ENCODE measurements at regions not wholly inside any gene's neighbourhood (a gene's known extent, or its start where the extent isn't known, plus 50 kb on each side); places are given as distances from the start of the nearest gene placed in this dataset.
"Not testable (repeated sequence)": the region's sequence is repeated elsewhere in the genome, so short reads cannot be mapped to it uniquely, and the experiment has no call there.

DNA sequence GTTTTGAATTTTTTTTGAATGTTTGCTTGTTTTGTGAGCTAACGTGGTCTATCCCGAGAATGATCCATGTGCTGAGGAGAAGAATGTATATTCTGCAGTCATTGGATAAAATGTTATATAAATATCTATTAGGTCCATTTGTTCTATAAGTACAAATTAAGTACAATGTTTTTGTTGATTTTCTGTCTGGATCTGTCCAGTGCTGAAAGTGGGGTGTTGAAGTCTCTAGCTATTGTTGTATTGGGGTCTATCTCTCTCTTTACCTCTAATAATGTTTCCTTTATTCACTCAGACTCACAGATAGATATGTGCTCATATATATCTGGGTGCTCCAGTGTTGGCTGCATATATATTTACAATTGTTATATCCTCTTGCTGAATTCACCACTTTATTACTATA is 144.8 kb upstream of the SETMAR start:
- no peaks in the 10 kb centered on the region for H3K36me3 ChIP-seq (ENCODE audit: control insufficient read depth in 1 of 2, insufficient read depth in 2 of 2, low read length in 1 of 2)
- H3K27me3 ChIP-seq (ENCODE audit: control insufficient read depth in 1 of 2, insufficient read depth in 2 of 2, low read length in 1 of 2): no peaks in the 10 kb centered on the region
- H3K9me3 ChIP-seq (ENCODE audit: control insufficient read depth, low read length): no peaks in the 10 kb centered on the region
- H3K27ac ChIP-seq (ENCODE audit: low read depth in 1 of 2, low read length in 2 of 2): no peak overlapping the region
- no peak for DNase-seq
- ATAC-seq (ENCODE audit: low FRiP score): no peak
- intact Hi-C loops (cut with DNase I): no loop called here
- WGBS, 2 donors: 84 to 90% methylated on average over 2 of the region's 2 CpGs
- no peaks in the 10 kb centered on the region for H3K4me1 ChIP-seq (ENCODE audit: control insufficient read depth in 1 of 2, insufficient read depth in 2 of 2, low read length in 2 of 2)
- H3K4me3 ChIP-seq (ENCODE audit: low read length in 2 of 2): no peak overlapping the region

DNA sequence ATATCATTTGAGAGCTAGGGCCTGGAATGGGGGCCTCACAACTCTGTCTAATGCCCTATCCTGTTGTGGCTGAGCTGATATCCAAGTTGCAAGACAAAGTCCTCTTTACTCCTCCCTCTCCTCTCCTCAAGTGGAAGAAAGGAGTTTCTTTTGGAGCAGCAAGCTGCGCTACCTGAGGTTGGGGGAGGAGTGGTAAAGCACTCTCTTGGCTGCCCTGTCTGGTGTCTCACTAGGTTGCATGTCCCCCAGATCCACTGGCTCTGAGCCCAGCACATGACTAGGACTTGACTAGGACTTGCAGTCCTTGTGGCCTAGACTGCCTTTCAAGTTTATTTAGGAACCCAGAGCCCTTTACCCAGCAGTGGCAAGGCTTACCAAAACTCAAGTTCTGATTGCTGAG is 141.1 kb upstream of the SETMAR start:
- no peaks in the 10 kb centered on the region for H3K36me3 ChIP-seq (ENCODE audit: control insufficient read depth in 1 of 2, insufficient read depth in 2 of 2, low read length in 1 of 2)
- no peaks in the 10 kb centered on the region for H3K9me3 ChIP-seq (ENCODE audit: control insufficient read depth, low read length)
- DNase-seq (no peak), ATAC-seq (ENCODE audit: low FRiP score) (no peak)
- 98 to 100% methylated on average over 1 of the region's 1 CpG for WGBS, 2 donors
- no peaks in the 10 kb centered on the region for H3K27me3 ChIP-seq (ENCODE audit: control insufficient read depth in 1 of 2, insufficient read depth in 2 of 2, low read length in 1 of 2)
- intact Hi-C loops (cut with DNase I): no loop called here
- H3K4me1 ChIP-seq (ENCODE audit: control insufficient read depth in 1 of 2, insufficient read depth in 2 of 2, low read length in 2 of 2): no peaks in the 10 kb centered on the region
- H3K27ac ChIP-seq (ENCODE audit: low read depth in 1 of 2, low read length in 2 of 2): no peak overlapping the region
- H3K4me3 ChIP-seq (ENCODE audit: low read length in 2 of 2): no peak overlapping the region

- Histone ChIP-seq H3K4me3 (ENCODE audit: low read length in 2 of 2) (no peak overlapping the region), H3K27ac (ENCODE audit: low read depth in 1 of 2, low read length in 2 of 2) (no peak overlapping the region), H3K4me1 (ENCODE audit: control insufficient read depth in 1 of 2, insufficient read depth in 2 of 2, low read length in 2 of 2) (no peaks in the 10 kb centered on the region), H3K27me3 (ENCODE audit: control insufficient read depth in 1 of 2, insufficient read depth in 2 of 2, low read length in 1 of 2) (no peaks in the 10 kb centered on the region), H3K36me3 (ENCODE audit: control insufficient read depth in 1 of 2, insufficient read depth in 2 of 2, low read length in 1 of 2) (no peaks in the 10 kb centered on the region), H3K9me3 (ENCODE audit: control insufficient read depth, low read length) (no peaks in the 10 kb centered on the region)
- DNase-seq (no peak), ATAC-seq (ENCODE audit: low FRiP score) (no peak)
- WGBS, 2 donors: 58 to 77% methylated on average over 2 of the region's 2 CpGs
- intact Hi-C loops (cut with DNase I): no loop called here
Observed at GRCh38 chr3:4163011-4163410, 140.2 kb upstream of the SETMAR start.

DNA sequence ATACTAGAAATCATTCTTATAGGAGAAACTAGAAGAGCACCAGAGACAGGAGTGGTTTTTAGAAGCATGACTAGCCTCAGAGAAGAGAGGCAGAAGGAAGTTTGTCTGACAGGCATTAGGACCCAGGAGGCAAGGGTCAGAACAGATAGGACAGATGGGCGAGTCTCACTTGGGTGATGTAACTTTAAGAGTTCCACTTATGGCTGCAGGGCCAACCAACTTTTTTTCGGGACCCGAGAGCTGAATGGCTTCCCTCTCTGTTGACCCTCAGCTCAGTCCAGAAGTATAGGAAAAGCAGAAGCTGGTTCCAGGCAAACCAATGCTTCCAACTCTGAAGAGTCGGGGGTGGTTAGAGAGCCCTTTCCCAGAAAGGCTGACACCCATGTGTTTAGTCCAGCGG is 136.6 kb upstream of the SETMAR start:
- Histone ChIP-seq H3K9me3 (ENCODE audit: control insufficient read depth, low read length) (no peaks in the 10 kb centered on the region), H3K4me3 (ENCODE audit: low read length in 2 of 2) (no peak overlapping the region), H3K27me3 (ENCODE audit: control insufficient read depth in 1 of 2, insufficient read depth in 2 of 2, low read length in 1 of 2) (no peaks in the 10 kb centered on the region), H3K27ac (ENCODE audit: low read depth in 1 of 2, low read length in 2 of 2) (no peak overlapping the region), H3K36me3 (ENCODE audit: control insufficient read depth in 1 of 2, insufficient read depth in 2 of 2, low read length in 1 of 2) (no peaks in the 10 kb centered on the region), H3K4me1 (ENCODE audit: control insufficient read depth in 1 of 2, insufficient read depth in 2 of 2, low read length in 2 of 2) (no peaks in the 10 kb centered on the region)
- WGBS, 2 donors: 85 to 91% methylated on average over 5 of the region's 5 CpGs
- DNase-seq (no peak), ATAC-seq (ENCODE audit: low FRiP score) (no peak)
- intact Hi-C loops (cut with DNase I): no loop called here

DNA sequence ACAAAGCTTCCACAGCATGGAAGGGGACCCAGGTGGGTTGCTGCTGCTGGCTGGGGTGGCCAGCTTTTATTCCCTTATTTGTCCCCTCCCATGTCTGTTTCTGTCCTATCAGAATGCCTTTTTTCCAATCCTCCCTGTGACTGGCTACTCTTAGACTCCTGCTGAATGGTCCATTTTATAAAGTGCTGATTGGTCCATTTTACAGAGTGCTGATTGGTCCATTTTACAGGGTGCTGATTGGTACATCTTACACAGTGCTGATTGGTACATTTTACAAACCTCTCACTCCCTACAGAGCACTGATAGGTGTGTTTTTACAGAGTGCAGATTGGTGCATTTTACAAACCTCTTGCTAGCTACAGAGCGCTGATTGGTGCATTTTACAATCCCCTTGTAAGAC is 135.9 kb upstream of the SETMAR start:
- H3K4me1 ChIP-seq (ENCODE audit: control insufficient read depth in 1 of 2, insufficient read depth in 2 of 2, low read length in 2 of 2); DNase-seq; H3K9me3 ChIP-seq (ENCODE audit: control insufficient read depth, low read length); H3K27me3 ChIP-seq (ENCODE audit: control insufficient read depth in 1 of 2, insufficient read depth in 2 of 2, low read length in 1 of 2); intact Hi-C loops (cut with DNase I); H3K27ac ChIP-seq (ENCODE audit: low read depth in 1 of 2, low read length in 2 of 2); ATAC-seq (ENCODE audit: low FRiP score); H3K36me3 ChIP-seq (ENCODE audit: control insufficient read depth in 1 of 2, insufficient read depth in 2 of 2, low read length in 1 of 2); H3K4me3 ChIP-seq (ENCODE audit: low read length in 2 of 2): not testable (repeated sequence)
- WGBS, 2 donors: 94 to 97% methylated on average over 1 of the region's 1 CpG

DNA sequence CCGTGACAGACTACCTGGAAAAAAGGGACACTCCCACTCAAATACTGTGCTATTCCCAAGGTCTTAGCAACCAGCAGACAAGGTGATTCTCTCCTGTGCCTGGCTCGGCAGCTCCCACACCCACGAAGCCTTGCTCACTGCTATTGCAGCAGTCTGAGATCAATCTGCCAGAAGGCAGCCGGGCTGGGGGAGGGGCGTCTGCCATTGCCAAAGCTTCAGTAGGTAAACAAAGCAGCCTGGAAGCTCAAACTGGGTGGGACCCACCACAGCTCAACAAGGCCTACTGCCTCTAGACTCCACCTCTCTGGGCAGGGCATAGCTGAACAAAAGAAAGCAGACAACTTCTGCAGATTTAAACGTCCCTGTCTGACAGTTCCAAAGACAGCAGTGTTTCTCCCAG is 128.4 kb upstream of the SETMAR start:
- DNase-seq (no peak), ATAC-seq (ENCODE audit: low FRiP score) (no peak)
- Histone ChIP-seq H3K27ac (ENCODE audit: low read depth in 1 of 2, low read length in 2 of 2) (no peak overlapping the region), H3K4me3 (ENCODE audit: low read length in 2 of 2) (no peak overlapping the region), H3K36me3 (ENCODE audit: control insufficient read depth in 1 of 2, insufficient read depth in 2 of 2, low read length in 1 of 2) (no peaks in the 10 kb centered on the region), H3K27me3 (ENCODE audit: control insufficient read depth in 1 of 2, insufficient read depth in 2 of 2, low read length in 1 of 2) (no peaks in the 10 kb centered on the region), H3K4me1 (ENCODE audit: control insufficient read depth in 1 of 2, insufficient read depth in 2 of 2, low read length in 2 of 2) (no peaks in the 10 kb centered on the region), H3K9me3 (ENCODE audit: control insufficient read depth, low read length) (no peaks in the 10 kb centered on the region)
- intact Hi-C loops (cut with DNase I): no loop called here
- WGBS, 2 donors: 70 to 74% methylated on average over 6 of the region's 6 CpGs

DNA sequence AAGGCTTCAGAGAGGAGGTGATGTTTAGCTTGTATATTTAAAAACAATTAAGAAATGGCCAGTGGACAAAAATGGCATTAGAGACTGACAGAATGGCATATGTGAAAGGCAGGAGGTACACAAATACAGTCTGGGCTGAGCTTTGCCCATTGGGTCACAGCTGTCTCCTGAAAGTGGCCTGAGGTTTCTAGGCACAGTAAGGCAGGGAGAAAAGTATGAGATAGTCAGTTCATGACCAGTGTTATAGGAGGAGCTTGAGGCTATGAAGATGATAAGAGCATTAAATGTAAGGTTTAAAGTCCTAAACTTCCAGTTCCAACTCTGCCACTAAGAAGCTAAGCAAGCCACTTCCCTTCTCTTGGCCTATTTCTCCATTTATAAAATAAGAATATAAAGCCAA is 111.2 kb upstream of the SETMAR start:
- no peaks in the 10 kb centered on the region for H3K36me3 ChIP-seq (ENCODE audit: control insufficient read depth in 1 of 2, insufficient read depth in 2 of 2, low read length in 1 of 2)
- no peaks in the 10 kb centered on the region for H3K9me3 ChIP-seq (ENCODE audit: control insufficient read depth, low read length)
- H3K4me3 ChIP-seq (ENCODE audit: low read length in 2 of 2): no peak overlapping the region
- ATAC-seq (ENCODE audit: low FRiP score) (no peak), DNase-seq (no peak)
- no peaks in the 10 kb centered on the region for H3K27me3 ChIP-seq (ENCODE audit: control insufficient read depth in 1 of 2, insufficient read depth in 2 of 2, low read length in 1 of 2)
- intact Hi-C loops (cut with DNase I): no loop called here
- H3K4me1 ChIP-seq (ENCODE audit: control insufficient read depth in 1 of 2, insufficient read depth in 2 of 2, low read length in 2 of 2): no peaks in the 10 kb centered on the region
- H3K27ac ChIP-seq (ENCODE audit: low read depth in 1 of 2, low read length in 2 of 2): no peak overlapping the region

- no peak overlapping the region for H3K27ac ChIP-seq (ENCODE audit: low read depth in 1 of 2, low read length in 2 of 2)
- no peaks in the 10 kb centered on the region for H3K9me3 ChIP-seq (ENCODE audit: control insufficient read depth, low read length)
- DNase-seq: no peak
- no peaks in the 10 kb centered on the region for H3K27me3 ChIP-seq (ENCODE audit: control insufficient read depth in 1 of 2, insufficient read depth in 2 of 2, low read length in 1 of 2)
- no peaks in the 10 kb centered on the region for H3K36me3 ChIP-seq (ENCODE audit: control insufficient read depth in 1 of 2, insufficient read depth in 2 of 2, low read length in 1 of 2)
- H3K4me1 ChIP-seq (ENCODE audit: control insufficient read depth in 1 of 2, insufficient read depth in 2 of 2, low read length in 2 of 2): no peaks in the 10 kb centered on the region
- ATAC-seq (ENCODE audit: low FRiP score): no peak
- no peak overlapping the region for H3K4me3 ChIP-seq (ENCODE audit: low read length in 2 of 2)
- intact Hi-C loops (cut with DNase I): no loop called here
Observed at GRCh38 chr3:4195006-4195405, 108.2 kb upstream of the SETMAR start.

DNA sequence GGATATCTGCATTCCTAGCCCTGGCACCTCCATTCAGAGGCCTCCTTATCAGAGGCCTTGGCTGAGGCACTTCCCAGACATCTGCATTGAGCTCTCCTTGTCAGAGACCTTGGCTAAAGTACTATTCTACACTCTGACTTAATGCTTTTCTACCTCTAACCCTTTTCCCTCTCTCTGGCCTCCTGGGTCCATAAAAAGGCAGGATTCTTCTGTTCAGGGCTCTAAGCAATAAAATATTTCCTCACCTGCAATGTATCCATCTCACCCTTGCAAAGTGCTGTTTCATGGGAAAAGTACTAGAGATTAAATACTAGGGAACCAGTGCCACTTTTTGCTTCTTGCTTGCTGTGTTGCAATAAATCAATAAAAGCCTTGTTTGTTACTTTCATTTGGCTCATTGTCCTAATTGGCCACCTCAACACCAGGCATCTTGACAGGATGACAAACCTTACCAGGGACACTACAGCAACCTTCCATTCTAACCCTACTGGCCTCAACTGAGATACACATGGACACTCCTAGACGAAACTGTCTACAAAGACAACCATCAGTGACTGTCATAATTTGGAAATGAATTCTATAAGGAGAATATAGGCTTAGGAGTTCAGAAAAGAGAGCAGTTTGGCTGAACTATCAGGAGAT is 106.5 kb upstream of the SETMAR start:
- no peaks in the 10 kb centered on the region for H3K9me3 ChIP-seq (ENCODE audit: control insufficient read depth, low read length)
- H3K4me1 ChIP-seq (ENCODE audit: control insufficient read depth in 1 of 2, insufficient read depth in 2 of 2, low read length in 2 of 2): no peaks in the 10 kb centered on the region
- DNase-seq (no peak), ATAC-seq (ENCODE audit: low FRiP score) (no peak)
- H3K36me3 ChIP-seq (ENCODE audit: control insufficient read depth in 1 of 2, insufficient read depth in 2 of 2, low read length in 1 of 2): no peaks in the 10 kb centered on the region
- intact Hi-C loops (cut with DNase I): no loop called here
- H3K27me3 ChIP-seq (ENCODE audit: control insufficient read depth in 1 of 2, insufficient read depth in 2 of 2, low read length in 1 of 2): no peaks in the 10 kb centered on the region
- 80 to 81% methylated on average over 1 of the region's 1 CpG for WGBS, 2 donors
- H3K27ac ChIP-seq (ENCODE audit: low read depth in 1 of 2, low read length in 2 of 2): no peak overlapping the region
- H3K4me3 ChIP-seq (ENCODE audit: low read length in 2 of 2): no peak overlapping the region
